Choroid plexus epithelial cell (primary cell): ENCODE measurements at regions not wholly inside any gene's neighbourhood (a gene's known extent, or its start where the extent isn't known, plus 50 kb on each side); places are given as distances from the start of the nearest gene placed in this dataset.

Source experiments
- DNase-seq: peaks from one replicate; pipeline ENCODE4 v3.0.0-alpha.2; 2010; ENCODE audit warnings: low read depth
- H3K4me3 ChIP-seq: 2 replicates; pipeline ENCODE4 v1.5.1; 2011; ENCODE audit warnings: low read depth, mild to moderate bottlenecking, control low read depth, low read length, moderate library complexity
- TF ChIP-seq, protein P1 (sequence below): conservative IDR thresholded peaks from 2 replicates; pipeline ENCODE4 v1.5.1; 2011; ENCODE audit warnings: low read depth, mild to moderate bottlenecking, control low read depth, inconsistent platforms, low read length, moderate library complexity

DNA sequence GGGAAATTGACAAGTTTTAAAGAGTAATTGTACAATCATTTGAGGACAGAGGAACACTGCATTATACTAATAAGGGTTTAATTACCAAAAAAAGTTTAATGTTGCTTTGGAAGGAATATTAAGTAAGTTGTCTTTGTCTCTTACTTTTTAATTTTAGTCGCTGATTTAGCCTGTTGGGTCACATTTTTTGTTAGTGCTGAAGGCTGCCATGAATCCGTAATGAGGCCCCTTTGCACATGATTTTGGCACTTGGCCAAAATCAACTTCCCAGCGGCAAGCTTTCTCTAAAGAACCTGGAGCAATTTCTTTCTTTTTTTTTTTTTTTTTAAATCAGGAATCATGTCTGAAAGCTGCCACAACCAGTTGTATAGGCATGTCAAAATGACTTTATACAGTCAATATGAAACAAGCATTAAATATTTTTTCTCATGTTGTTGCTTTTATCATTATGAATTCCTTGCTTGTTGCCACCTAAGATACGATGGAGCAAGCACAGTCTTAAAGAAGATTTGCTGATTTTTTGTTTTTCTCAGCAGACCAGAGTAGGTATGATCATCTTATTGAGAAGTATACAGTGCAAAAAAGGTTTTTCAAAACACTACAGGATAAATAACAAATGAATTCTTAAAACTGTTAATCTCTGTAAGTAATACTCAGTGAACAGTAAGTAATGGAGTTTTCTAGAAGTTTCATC, 690.4 kb downstream of the USP25 start:
- peak overlapping the region; percentile 62 for H3K4me3 ChIP-seq
- TF ChIP-seq, protein P1, sequence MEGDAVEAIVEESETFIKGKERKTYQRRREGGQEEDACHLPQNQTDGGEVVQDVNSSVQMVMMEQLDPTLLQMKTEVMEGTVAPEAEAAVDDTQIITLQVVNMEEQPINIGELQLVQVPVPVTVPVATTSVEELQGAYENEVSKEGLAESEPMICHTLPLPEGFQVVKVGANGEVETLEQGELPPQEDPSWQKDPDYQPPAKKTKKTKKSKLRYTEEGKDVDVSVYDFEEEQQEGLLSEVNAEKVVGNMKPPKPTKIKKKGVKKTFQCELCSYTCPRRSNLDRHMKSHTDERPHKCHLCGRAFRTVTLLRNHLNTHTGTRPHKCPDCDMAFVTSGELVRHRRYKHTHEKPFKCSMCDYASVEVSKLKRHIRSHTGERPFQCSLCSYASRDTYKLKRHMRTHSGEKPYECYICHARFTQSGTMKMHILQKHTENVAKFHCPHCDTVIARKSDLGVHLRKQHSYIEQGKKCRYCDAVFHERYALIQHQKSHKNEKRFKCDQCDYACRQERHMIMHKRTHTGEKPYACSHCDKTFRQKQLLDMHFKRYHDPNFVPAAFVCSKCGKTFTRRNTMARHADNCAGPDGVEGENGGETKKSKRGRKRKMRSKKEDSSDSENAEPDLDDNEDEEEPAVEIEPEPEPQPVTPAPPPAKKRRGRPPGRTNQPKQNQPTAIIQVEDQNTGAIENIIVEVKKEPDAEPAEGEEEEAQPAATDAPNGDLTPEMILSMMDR, result no peak
- peak; percentile 87 for DNase-seq

DNA sequence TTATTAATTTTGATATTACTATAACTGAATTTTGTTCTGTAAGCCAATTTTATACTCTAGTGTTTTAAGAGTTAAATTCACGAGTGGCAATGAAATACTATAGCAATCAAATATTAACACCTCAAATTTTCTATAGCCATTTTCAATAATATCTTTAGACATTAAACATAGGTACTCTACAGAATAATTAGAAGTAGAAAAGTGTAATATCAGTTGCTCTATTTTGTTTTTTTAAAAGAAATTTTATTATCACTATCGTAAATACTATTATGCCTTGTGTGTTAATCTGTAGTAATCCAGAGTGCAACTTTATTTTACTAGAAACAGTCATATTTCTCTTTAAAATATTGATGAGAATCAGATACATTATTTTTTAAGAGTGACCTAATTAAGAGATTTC, 691.2 kb downstream of the USP25 start:
- H3K4me3 ChIP-seq, result peak overlapping the region; percentile 62
- TF ChIP-seq, protein P1, result no peak

DNA sequence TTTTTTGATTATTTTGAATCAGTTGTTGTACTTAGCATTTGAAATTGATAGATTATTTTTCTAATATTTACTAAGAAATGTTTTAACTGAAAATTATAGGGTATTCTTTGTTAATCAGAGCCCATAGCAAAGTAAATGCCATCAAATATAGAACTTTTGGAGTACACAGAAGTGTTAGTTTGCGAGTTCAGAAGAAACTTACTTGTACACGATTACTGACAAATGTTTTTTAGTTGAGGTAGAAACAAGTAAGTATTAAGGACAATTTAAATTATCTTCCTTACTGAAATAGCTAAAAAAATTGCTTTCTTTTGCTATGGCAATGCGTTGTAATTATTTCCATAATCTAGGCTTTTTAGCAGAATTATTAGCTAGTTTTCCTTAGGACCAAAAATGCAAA, 692.2 kb downstream of the USP25 start:
- TF ChIP-seq, protein P1, result no peak
- peak overlapping the region; percentile 25 for H3K4me3 ChIP-seq
- no peak for DNase-seq

More for the DNA sequence above, 691.2 kb downstream of the USP25 start:
- DNase-seq, result no peak

DNA sequence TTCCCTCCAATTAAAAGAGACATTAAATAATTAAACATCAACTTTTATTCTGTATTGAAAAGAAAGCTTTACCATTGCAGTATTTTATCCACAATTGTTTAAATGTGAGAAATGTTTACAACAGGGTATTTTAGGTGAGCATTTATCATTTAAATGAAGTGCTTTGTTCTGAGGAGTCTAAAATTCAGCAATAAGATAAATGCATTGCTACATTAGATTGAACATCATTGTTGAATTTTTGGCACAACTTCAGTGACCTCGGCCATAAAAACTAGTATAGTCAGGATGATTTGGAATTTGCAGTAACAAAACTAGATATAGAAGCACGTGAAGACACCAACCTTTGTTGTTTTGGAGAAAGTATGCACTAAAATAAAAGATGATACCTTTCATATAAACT, 692.9 kb downstream of the USP25 start:
- DNase-seq, result no peak

DNA sequence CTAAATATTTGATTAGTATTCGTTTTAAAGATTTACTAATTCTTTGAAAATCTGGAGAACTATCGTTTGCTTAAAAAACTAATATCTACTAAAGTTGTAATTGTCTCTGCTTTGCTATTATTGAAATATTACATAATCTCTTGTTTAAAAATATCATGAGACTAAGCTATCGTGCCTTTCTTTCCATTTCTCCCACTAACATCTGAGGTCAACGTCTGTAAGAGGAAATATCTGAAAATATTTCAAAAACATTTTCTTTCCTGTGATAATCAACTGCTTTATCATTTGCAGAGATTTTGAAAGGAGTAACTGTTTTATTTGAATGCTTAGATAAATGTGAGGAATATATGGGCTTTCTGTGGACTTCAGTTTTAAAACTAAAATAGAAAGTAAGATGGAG, 694.1 kb downstream of the USP25 start:
- H3K4me3 ChIP-seq, result peak overlapping the region; percentile 1
- TF ChIP-seq, protein P1, result no peak
- DNase-seq, result no peak

More for the DNA sequence above, 692.9 kb downstream of the USP25 start:
- TF ChIP-seq, protein P1, result no peak
- no peak overlapping the region for H3K4me3 ChIP-seq

DNA sequence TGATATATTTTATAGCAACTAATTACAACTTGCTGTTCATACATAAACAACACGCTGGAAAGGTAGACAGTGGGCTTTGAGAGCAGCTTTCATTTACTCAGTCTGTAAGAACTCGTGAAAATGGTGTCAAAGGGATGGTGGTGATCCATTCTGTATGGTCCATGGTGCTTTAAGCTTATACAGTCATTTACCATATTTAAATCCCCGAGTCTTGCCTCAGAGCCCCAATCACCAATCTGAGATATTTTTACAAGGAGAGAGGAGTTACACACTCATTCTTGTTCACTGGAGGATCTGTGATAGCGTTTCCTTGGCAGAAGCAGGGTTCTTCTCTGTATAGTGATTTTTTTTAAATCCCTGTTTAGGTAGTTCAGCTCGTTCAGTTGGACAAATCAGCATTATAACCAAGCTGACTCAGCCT, 694.6 kb downstream of the USP25 start:
- TF ChIP-seq, protein P1, result no peak
- peak; percentile 46 for DNase-seq
- H3K4me3 ChIP-seq, result no peak overlapping the region

DNA sequence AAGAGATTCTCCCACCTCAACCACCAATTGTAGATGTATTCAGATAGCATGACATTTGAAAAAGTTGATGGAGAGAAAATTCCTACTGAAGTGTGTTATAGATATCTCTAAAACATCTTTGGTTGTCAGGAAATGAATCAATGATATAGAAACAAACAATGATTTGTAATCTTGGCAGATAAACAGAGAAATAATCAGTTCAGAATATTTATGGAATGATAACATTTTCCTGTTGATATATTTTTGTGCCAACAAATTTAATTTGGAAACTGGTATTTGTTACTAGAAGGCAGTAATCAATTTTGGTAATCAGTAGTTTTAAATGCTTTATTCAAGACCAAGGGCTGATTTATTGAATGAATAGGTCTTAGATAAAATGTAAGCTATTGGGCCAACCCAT, 695.6 kb downstream of the USP25 start:
- TF ChIP-seq, protein P1, result no peak
- DNase-seq, result no peak
- no peak overlapping the region for H3K4me3 ChIP-seq
